K562 (cell line): ENCODE measurements at regions not wholly inside any gene's neighbourhood (a gene's known extent, or its start where the extent isn't known, plus 50 kb on each side); places are given as distances from the start of the nearest gene placed in this dataset.

Experiments
- ATAC-seq: fragments of 200-7000 bp; cut with Tn5 transposase; 3 replicates; pipeline ENCODE4 v1.9.1; 2020; ENCODE audit warnings: moderate library complexity
- BruUV-seq: library from RNA; stranded (reverse); fragments of 400-500 nt; replicated peaks from 2 replicates; lab custom pipeline; 2021; lab: Mats Ljungman, UMichigan
- CTCF ChIA-PET: fragments of 300-600 bp; formaldehyde crosslinking; extraction: SDS; loops from one replicate; lab custom pipeline; 2021; ENCODE audit warnings: low intra/inter-chr PET ratio; lab: Yijun Ruan, JAX
- POLR2A ChIA-PET: fragments of 300-600, 350-650 bp; sonication (Branson Sonifier 250); formaldehyde crosslinking; extraction: SDS; loops from one replicate; lab custom pipeline; 2021; ENCODE audit warnings: antibody characterized with exemption, inconsistent platforms; lab: Yijun Ruan, JAX
- DNase-seq, 4 experiments: peaks; one replicate each; pipeline versions ENCODE4 v3.0.0 to v3.0.0-alpha.2; 2011 to 2018; ENCODE audit warnings: low spot score in 3 of 4, mixed read lengths in 3 of 4; ENCODE audit errors: extremely low read depth in 1 of 4
- FAIRE-seq: peaks from 2 replicates; lab custom pipeline; 2011; peaks lifted over from hg19 to GRCh38; lab: Jason Lieb, UNC
- H2AFZ ChIP-seq: 2 replicates; pipeline ENCODE4 v1.6.0; 2011; ENCODE audit warnings: low read depth, low read length, control low read depth, inconsistent platforms
- H3K27ac ChIP-seq: fragments of 200-600 bp; 3 replicates; pipeline ENCODE4 v1.8.0; 2011; ENCODE audit warnings: low read depth, mild to moderate bottlenecking, control low read depth, inconsistent platforms, low read length, moderate library complexity, mixed read lengths; ENCODE audit errors: extremely low read depth
- H3K27me3 ChIP-seq, 2 experiments: fragments of 300-600 bp in 1 of 2; 2 replicates in 1 of 2; 3 replicates in 1 of 2; pipeline versions ENCODE4 v1.6.0 to v1.8.0; 2011; ENCODE audit warnings: inconsistent platforms in 2 of 2, low read length in 2 of 2, mild to moderate bottlenecking in 1 of 2, mixed read lengths in 1 of 2, moderate library complexity in 1 of 2; ENCODE audit not compliant: control insufficient read depth in 2 of 2, insufficient read depth in 2 of 2
- H3K36me3 ChIP-seq: fragments of 300-600 bp; 3 replicates; pipeline ENCODE4 v1.8.0; 2011; ENCODE audit warnings: mild to moderate bottlenecking, low read length, inconsistent platforms; ENCODE audit not compliant: control insufficient read depth, insufficient read depth
- H3K4me1 ChIP-seq, 2 experiments: fragments of 200-600 bp in 1 of 2; replicated peaks in 1 of 2; 2 replicates in 1 of 2; 3 replicates in 1 of 2; pipeline versions ENCODE4 v1.5.1 to v1.8.0; 2011; ENCODE audit warnings: inconsistent platforms in 2 of 2, low read length in 2 of 2, mild to moderate bottlenecking in 1 of 2, mixed read lengths in 1 of 2, moderate library complexity in 1 of 2; ENCODE audit not compliant: control insufficient read depth in 2 of 2, insufficient read depth in 2 of 2
- H3K4me2 ChIP-seq: 2 replicates; pipeline ENCODE4 v1.6.1; 2011; ENCODE audit warnings: low read length, control low read depth, inconsistent platforms, mixed read lengths; ENCODE audit not compliant: insufficient read depth
- H3K4me3 ChIP-seq: fragments of 200-600 bp; sonication (generic), shearing (Covaris generic); 2 replicates; pipeline ENCODE4 v1.5.1; 2016; ENCODE audit warnings: control low read depth, inconsistent platforms
- H3K79me2 ChIP-seq: fragments of 200-600 bp; 3 replicates; pipeline ENCODE4 v1.8.0; 2011; ENCODE audit warnings: low read length, inconsistent platforms; ENCODE audit not compliant: control insufficient read depth, insufficient read depth
- H3K9ac ChIP-seq, 2 experiments: 2 replicates each; pipeline versions ENCODE4 v1.6.0 to v1.6.1; 2011; ENCODE audit warnings: low read depth in 2 of 2, low read length in 2 of 2, control low read depth in 1 of 2, inconsistent platforms in 1 of 2, mild to moderate bottlenecking in 1 of 2, mixed read lengths in 1 of 2; ENCODE audit not compliant: insufficient read depth in 1 of 2
- H3K9me1 ChIP-seq: one replicate; pipeline ENCODE4 v1.6.0; 2011; ENCODE audit warnings: inconsistent platforms, mild to moderate bottlenecking, low read length, moderate library complexity; ENCODE audit not compliant: control insufficient read depth, insufficient read depth
- H3K9me3 ChIP-seq: replicated peaks from 2 replicates; pipeline ENCODE4 v1.5.1; 2011; ENCODE audit warnings: low read depth, low read length, inconsistent platforms; ENCODE audit not compliant: control insufficient read depth, insufficient read depth
- H4K20me1 ChIP-seq: replicated peaks from 2 replicates; pipeline ENCODE4 v1.6.1; 2011; ENCODE audit warnings: low read length, inconsistent platforms, mixed read lengths; ENCODE audit not compliant: control insufficient read depth, insufficient read depth
- CEBPB ChIP-seq: fragments of 450-650 bp; IDR thresholded peaks from 2 replicates; pipeline ENCODE4 v1.6.1; 2016; ENCODE audit warnings: missing genetic modification characterization, missing compliant biosample characterization
- ELK3 ChIP-seq: fragments of 450-650 bp; formaldehyde crosslinking; IDR thresholded peaks from 2 replicates; pipeline ENCODE4 v1.4.0; 2020; ENCODE audit warnings: mild to moderate bottlenecking
- FUS ChIP-seq: fragments of 200-400 bp; formaldehyde crosslinking; optimal IDR thresholded peaks from 2 replicates; pipeline ENCODE3; 2017; ENCODE audit warnings: low read depth, low read length
- HMGN3 ChIP-seq: IDR thresholded peaks from 2 replicates; pipeline ENCODE4 v1.6.1; 2011; ENCODE audit warnings: borderline replicate concordance, low read depth, mild to moderate bottlenecking, mixed read lengths, low read length; ENCODE audit not compliant: insufficient read length; ENCODE audit errors: extremely low read depth
- MITF ChIP-seq: IDR thresholded peaks from 2 replicates; pipeline ENCODE4 v1.6.1; 2014; ENCODE audit warnings: antibody characterized with exemption
- MYC ChIP-seq, 2 experiments: fragments of 250-450 bp in 1 of 2; sonication (Bioruptor Pico) in 1 of 2; IDR thresholded peaks; 2 replicates each; pipeline versions ENCODE4 v1.5.1 to v1.6.1; 2012 to 2021; ENCODE audit warnings: low read depth in 2 of 2, borderline replicate concordance in 1 of 2, improper control_type of control experiment in 1 of 2, low read length in 1 of 2, mild to moderate bottlenecking in 1 of 2, moderate library complexity in 1 of 2
- SIRT6 ChIP-seq: IDR thresholded peaks from one replicate; pipeline ENCODE4 v1.6.1; 2012; ENCODE audit warnings: low read depth, mild to moderate bottlenecking, control low read depth, inconsistent platforms, low read length, moderate library complexity
- SMARCA4 ChIP-seq: fragments of 450-650 bp; IDR thresholded peaks from 2 replicates; pipeline ENCODE4 v1.6.1; 2016
- ZNF3 ChIP-seq: fragments of 250-450 bp; sonication (Bioruptor Pico); IDR thresholded peaks from 2 replicates; pipeline ENCODE4 v1.5.0; 2021; ENCODE audit warnings: mild to moderate bottlenecking, moderate library complexity
- ZNF764 ChIP-seq: fragments of 250-450 bp; sonication (Bioruptor Pico); IDR thresholded peaks from 2 replicates; pipeline ENCODE4 v1.4.0; 2020; ENCODE audit warnings: low read depth, mild to moderate bottlenecking, moderate library complexity
- WGBS: fragments of 100-300 bp; shearing (Covaris generic); methylation state at CpG from one replicate; pipeline ENCODE4 v1.1.6; 2016; ENCODE audit warnings: low coverage, mixed read lengths; ENCODE audit not compliant: insufficient coverage; ENCODE audit errors: missing lambda C conversion rate; 5-methylcytosine and 5-hydroxymethylcytosine counted together
- in situ Hi-C: fragments of 300-500 bp; cut with MboI; formaldehyde crosslinking; loops from 4 replicates; pipeline ENCODE4 v1.15.0; 2018; ENCODE audit warnings: inconsistent platforms, mixed read lengths
- intact Hi-C: fragments of 100-400 bp; cut with micrococcal nuclease; formaldehyde crosslinking; loops from 2 replicates; pipeline ENCODE4 v1.14.2; 2022
- TF ChIP-seq, protein P1 (sequence below): sonication (generic); formaldehyde crosslinking; IDR thresholded peaks from 2 replicates; pipeline ENCODE4 v1.8.0; 2023; ENCODE audit warnings: mild to moderate bottlenecking, missing genetic modification reagents
- TF ChIP-seq, protein P2 (sequence below): fragments of 450-650 bp; formaldehyde crosslinking; IDR thresholded peaks from 2 replicates; pipeline ENCODE4 v1.4.0; 2020; ENCODE audit warnings: mild to moderate bottlenecking, moderate library complexity
- TF ChIP-seq, protein P3 (sequence below): fragments of 450-650 bp; IDR thresholded peaks from 2 replicates; pipeline ENCODE4 v1.7.1; 2018; ENCODE audit warnings: mild to moderate bottlenecking, low read depth; ENCODE audit not compliant: partially characterized antibody

DNA sequence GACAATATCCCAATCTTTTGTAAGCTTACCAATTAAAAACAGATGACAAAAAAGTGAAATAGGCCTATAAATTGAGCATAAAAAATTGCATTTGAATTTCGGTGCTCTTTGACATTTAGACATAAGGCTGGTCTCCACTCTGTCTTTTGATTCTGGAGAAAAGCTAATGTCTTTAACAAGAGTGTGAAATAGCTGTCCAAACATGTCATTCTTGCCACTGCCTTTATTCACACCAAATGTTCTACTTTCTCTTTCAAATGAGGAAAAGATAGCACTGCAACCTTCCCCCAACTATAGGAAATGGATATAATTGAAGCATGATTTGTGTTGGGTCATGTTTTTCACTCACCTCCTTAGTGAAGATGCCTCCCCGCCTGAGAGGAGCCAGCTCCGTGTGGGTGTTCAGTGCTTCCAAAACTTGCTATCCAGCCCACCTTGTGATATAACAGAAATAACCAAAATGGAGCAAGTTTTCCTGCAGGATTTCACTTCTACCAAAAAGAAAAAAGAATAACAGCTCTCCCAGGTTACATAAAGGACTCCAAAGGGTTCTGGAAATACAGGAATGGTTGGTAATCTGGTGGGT, 55.2 kb upstream of the STK32A start:
- H3K4me3 ChIP-seq: no peak overlapping the region
- no peaks in the 10 kb centered on the region for H3K79me2 ChIP-seq
- POLR2A ChIA-PET: interaction anchor here (0.6 kb wide), 1 partner anchor 102 kb away, joined by 4 read pairs; no protein-coding TSS in a partner anchor
- in situ Hi-C loops: no loop called here
- H3K9ac ChIP-seq: no peak overlapping the region
- H4K20me1 ChIP-seq: no peaks in the 10 kb centered on the region
- FAIRE-seq (no peak), DNase-seq (no peak), ATAC-seq (no peak)
- no peaks in the 10 kb centered on the region for H3K9me3 ChIP-seq
- no peak overlapping the region for H2AFZ ChIP-seq
- no peaks in the 10 kb centered on the region for H3K27me3 ChIP-seq
- CTCF ChIA-PET: no interaction called here
- 0% methylated on average over 3 of the region's 3 CpGs for WGBS
- intact Hi-C loops: no loop called here
- H3K36me3 ChIP-seq: no peaks in the 10 kb centered on the region
- BruUV-seq: no TSS peak
- H3K9me1 ChIP-seq: no peaks in the 10 kb centered on the region
- H3K4me2 ChIP-seq: no peak overlapping the region
- H3K4me1 ChIP-seq: no peaks in the 10 kb centered on the region
- H3K27ac ChIP-seq: no peak overlapping the region
- TF ChIP-seq HMGN3: no peak
- no peak for TF ChIP-seq MYC (IDR thresholded peaks at IDR 0.05; ENCODE audit: low read depth, low read length)
- TF ChIP-seq MYC (CRISPR knock-in tag; IDR thresholded peaks at IDR 0.05; ENCODE audit: borderline replicate concordance, low read depth): no peak
- TF ChIP-seq FUS: no peak
- TF ChIP-seq ELK3 (CRISPR knock-in tag): no peak
- no peak for TF ChIP-seq CEBPB (tag)
- TF ChIP-seq, protein P1, sequence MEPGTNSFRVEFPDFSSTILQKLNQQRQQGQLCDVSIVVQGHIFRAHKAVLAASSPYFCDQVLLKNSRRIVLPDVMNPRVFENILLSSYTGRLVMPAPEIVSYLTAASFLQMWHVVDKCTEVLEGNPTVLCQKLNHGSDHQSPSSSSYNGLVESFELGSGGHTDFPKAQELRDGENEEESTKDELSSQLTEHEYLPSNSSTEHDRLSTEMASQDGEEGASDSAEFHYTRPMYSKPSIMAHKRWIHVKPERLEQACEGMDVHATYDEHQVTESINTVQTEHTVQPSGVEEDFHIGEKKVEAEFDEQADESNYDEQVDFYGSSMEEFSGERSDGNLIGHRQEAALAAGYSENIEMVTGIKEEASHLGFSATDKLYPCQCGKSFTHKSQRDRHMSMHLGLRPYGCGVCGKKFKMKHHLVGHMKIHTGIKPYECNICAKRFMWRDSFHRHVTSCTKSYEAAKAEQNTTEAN: no peak
- no peak for TF ChIP-seq ZNF3 (CRISPR knock-in tag)
- TF ChIP-seq ZNF764: no peak
- no peak for TF ChIP-seq MITF
- TF ChIP-seq SIRT6: no peak
- TF ChIP-seq, protein P2, sequence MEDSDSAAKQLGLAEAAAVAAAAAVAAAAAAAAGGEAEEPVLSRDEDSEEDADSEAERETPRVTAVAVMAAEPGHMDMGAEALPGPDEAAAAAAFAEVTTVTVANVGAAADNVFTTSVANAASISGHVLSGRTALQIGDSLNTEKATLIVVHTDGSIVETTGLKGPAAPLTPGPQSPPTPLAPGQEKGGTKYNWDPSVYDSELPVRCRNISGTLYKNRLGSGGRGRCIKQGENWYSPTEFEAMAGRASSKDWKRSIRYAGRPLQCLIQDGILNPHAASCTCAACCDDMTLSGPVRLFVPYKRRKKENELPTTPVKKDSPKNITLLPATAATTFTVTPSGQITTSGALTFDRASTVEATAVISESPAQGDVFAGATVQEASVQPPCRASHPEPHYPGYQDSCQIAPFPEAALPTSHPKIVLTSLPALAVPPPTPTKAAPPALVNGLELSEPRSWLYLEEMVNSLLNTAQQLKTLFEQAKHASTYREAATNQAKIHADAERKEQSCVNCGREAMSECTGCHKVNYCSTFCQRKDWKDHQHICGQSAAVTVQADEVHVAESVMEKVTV (CRISPR knock-in tag): no peak
- no peak for TF ChIP-seq SMARCA4
- TF ChIP-seq, protein P3, sequence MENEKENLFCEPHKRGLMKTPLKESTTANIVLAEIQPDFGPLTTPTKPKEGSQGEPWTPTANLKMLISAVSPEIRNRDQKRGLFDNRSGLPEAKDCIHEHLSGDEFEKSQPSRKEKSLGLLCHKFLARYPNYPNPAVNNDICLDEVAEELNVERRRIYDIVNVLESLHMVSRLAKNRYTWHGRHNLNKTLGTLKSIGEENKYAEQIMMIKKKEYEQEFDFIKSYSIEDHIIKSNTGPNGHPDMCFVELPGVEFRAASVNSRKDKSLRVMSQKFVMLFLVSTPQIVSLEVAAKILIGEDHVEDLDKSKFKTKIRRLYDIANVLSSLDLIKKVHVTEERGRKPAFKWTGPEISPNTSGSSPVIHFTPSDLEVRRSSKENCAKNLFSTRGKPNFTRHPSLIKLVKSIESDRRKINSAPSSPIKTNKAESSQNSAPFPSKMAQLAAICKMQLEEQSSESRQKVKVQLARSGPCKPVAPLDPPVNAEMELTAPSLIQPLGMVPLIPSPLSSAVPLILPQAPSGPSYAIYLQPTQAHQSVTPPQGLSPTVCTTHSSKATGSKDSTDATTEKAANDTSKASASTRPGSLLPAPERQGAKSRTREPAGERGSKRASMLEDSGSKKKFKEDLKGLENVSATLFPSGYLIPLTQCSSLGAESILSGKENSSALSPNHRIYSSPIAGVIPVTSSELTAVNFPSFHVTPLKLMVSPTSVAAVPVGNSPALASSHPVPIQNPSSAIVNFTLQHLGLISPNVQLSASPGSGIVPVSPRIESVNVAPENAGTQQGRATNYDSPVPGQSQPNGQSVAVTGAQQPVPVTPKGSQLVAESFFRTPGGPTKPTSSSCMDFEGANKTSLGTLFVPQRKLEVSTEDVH: no peak
